GM18498 (cell line): ENCODE measurements at regions not wholly inside any gene's neighbourhood (a gene's known extent, or its start where the extent isn't known, plus 50 kb on each side); places are given as distances from the start of the nearest gene placed in this dataset.
"Not testable (repeated sequence)": the region's sequence is repeated elsewhere in the genome, so short reads cannot be mapped to it uniquely, and the experiment has no call there.

Experiments used
- ATAC-seq: cut with Tn5 transposase; IDR thresholded peaks from one replicate; pipeline ENCODE4 v1.9.1; 2021; ENCODE audit warnings: mild to moderate bottlenecking, moderate library complexity; ENCODE audit not compliant: unreplicated experiment

DNA sequence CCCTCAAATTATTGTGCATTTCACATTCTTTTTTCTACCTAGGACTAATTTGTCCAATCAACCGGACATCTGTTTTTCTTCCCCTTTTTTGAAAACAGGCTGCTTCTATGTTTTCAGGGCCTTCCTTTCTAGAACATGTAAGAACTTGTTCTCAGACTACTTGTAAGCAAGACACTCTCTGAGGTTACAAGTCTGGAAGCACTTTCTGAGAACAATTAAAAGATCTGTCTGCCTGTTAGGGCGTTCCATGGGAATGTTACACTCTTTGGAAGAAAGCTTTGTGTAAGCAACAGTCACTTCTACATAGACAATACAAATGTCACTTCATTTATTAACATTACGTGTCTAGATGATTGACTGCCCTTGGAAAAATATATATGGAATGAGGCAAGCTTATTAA lies 50.9 kb upstream of the HSPB3 start:
- peak; percentile 39 for ATAC-seq

DNA sequence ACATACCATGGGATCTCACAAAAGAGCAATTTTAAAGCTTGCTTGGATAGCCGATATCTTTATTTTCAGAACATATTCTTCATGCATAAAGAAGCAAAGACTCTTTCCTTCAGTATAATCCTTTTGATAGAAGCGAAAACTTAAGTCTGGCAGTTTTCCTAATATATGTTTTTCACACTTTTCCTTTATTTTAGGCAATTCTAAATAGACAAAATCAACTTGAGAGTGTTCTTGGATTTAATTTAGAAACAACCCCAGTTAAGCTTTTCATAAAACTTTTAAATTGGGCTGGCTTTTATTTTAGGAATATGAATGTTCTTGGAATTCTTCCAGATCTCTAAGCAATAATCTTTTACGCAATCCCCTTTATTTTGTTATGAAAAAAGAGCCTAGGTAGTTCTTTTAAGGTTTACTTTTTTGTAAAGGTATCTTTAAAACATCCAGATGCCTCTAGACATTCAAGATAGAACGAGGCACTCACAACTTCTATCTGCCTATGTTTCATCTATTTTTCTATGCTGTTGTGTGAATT lies 51.5 kb upstream of the HSPB3 start:
- no peak for ATAC-seq

DNA sequence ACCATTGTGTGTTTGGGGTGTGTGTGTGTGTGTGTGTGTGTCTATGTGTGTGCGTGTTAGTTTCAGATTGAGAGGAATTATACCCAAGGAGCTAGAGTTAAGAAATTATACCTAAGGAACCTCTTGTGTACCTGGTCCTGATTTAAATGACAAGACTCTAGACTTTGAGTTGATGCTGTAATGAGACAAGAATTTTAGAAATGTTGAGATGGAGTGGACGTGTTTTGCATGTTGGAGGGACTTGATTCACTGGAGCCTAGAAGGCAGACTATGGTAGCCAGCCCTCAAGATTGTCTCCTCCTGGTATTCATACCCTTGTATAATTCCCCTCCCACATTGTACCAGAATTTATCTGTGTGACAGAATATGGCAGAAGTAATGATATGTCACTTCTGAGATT lies 52.4 kb upstream of the HSPB3 start:
- no peak for ATAC-seq

DNA sequence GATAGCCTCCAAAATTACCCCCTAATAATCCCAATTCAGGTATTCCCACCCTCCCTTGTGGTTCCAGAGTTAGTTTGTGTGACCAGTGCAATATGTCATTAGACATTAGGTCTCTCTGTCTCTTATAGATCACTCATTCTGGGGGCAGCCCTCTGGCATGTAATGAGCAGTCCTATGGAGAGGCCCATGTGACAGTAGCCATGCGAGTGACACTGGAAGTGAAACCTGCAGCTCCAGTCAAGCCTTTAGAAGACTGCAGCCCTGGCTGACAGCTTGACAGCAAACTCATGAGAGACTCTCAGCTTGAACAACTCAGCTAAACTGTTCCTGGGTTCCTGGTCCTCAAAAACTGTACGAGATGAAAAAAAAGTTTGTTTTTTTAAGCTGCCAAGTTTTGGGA lies 54.0 kb upstream of the HSPB3 start:
- peak; percentile 92 for ATAC-seq

DNA sequence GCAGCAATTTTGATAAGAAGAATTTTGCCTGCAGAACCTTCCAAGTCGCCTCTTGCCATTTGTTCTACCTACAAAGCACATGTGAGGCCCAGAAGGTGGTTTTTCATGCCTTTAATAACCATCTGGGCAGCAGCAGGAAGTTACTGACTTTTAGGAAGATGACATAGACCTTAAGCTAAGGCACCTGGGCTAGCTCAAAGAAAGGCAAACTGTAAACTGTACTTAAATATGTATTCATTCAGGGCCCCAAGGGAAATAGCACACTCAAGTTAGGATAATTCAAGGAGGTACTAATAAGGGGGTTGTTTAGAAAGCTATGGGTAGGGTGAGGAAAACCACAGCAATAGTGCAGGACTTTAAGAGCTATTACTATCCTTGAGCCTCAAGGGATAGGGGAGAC lies 57.3 kb upstream of the HSPB3 start:
- ATAC-seq = no peak

DNA sequence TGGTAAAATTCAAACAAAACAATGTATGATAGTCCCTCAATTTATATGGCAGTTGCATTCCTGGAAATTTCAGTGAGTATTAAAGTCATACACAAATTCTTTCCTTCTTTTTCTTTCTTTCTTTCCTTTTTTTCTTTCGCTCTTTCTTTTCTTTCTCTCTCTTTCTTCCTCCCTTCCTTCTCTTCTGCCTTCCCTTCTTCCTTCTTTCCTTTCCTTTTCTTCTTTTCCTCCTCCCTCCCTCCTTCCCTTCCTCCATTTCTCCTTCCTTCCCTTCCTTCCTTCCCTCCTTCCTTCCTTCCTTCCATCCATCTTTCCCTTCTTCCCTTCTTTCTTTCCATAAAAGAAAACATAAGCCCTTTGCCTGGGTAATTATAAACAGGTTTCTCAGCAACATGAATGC lies 58.1 kb upstream of the HSPB3 start:
- no peak for ATAC-seq

DNA sequence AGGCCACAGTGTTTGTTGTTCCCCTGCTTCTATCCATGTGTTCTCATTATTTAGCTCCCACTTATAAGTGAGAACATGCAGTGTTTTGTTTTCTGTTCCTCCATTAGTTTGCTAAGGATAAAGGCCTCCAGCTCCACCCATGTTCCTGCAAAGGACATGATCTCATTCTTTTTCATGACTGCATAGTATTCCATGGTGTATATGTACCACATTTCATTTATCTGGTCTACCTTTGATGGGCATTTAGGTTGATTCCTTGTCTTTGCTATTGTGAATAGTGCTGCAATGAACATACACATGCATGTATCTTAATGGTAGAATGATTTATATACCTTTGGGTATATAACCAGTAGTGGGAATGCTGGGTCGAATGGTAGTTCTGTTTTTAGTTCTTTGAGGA lies 62.5 kb upstream of the HSPB3 start:
- ATAC-seq = not testable (repeated sequence)

DNA sequence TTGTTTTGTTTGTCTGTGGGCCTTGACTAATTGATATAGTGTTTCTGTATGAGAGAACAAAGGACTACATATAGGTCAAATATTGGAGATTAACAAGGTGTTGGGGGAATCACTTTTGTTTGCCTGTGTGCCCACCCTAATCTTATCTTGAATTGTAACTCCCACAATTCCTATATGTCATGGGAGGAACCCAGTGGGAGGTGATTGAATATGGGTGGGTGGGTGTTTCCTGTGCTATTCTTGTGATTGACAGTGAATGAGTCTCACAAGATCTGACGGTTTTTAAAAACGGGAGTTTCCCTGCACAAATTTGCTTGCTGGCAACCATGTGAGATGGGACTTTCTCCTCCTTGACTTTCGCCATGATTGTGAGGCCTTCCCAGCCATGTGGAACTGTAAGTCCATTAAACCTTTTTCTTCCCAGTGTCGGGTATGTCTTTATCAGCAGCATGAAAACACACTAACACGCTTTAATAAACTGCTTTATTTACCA lies 64.9 kb upstream of the HSPB3 start:
- ATAC-seq = no peak

DNA sequence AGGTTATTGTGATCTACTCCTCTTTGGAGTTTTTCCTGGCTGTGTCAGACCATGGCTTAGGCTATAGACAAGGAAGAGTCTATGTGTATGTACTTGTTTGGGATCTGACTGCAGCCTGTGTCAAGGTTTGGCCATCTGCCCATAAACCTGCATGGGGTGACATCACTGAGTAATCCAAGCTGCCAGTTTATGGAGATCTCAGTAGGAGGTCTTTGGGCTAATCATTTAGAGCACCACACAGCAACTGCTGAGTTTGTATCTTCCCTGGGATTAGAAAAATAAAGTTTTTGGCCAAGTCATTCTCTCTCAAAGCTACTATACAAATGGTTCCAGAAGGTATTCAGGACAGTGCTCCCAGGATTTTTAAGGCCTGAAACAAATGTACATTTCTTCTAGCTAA lies 65.5 kb upstream of the HSPB3 start:
- ATAC-seq = no peak

DNA sequence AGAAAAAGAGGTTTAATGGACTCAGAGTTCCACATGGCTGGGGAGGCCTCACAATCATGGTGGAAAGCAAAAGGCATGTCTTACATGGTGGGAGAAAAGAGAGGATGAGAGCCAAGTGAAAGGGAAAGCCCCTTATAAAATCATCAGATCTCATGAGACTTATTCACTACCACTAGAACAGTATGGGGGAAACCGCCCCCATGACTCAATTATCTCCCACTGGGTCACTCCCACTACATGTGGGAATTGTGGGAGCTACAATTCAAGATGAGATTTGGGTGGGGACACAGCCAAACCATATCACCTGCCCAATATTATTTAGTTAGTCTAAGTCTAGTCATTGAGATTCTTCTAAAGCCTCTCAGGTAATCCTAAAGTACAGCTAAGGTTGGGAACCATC lies 66.1 kb upstream of the HSPB3 start:
- not testable (repeated sequence) for ATAC-seq

DNA sequence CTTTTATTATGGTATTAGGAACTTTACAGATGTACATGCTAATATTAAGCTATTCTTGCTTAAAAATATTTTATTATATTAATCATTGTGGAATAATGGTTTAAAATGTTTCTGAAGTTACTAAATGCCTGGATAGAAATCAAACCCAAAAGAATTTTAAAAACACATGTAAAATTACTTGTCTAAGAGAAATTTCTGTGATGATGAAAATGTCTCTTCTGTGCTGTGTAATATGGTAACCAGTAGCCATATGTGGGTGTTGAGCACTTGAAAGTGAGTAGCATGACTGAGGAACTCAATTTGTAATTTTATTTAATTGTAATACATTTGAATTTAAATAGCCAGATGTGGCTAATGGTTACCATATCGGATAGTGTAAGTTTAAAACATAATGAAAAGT lies 66.7 kb upstream of the HSPB3 start:
- ATAC-seq = no peak

DNA sequence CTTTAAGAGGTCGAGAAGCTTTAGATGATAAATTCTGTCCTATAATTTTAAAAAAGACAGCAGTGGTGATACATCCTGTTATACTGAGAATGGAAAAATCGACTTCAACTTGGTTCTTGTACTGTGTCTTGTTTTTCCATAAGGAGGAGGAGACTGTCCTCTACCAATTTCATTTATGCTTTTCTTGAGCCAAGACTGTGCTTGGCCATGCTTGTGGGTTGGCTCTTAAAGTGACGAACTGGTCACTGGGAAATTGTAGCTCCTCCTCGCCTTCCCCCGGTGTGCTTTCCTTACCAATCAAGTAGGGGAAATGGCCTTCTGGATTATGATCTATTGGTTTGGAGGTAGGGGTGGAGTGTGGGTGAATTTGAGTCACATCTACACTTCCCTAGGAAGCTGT lies 67.1 kb upstream of the HSPB3 start:
- ATAC-seq = no peak

DNA sequence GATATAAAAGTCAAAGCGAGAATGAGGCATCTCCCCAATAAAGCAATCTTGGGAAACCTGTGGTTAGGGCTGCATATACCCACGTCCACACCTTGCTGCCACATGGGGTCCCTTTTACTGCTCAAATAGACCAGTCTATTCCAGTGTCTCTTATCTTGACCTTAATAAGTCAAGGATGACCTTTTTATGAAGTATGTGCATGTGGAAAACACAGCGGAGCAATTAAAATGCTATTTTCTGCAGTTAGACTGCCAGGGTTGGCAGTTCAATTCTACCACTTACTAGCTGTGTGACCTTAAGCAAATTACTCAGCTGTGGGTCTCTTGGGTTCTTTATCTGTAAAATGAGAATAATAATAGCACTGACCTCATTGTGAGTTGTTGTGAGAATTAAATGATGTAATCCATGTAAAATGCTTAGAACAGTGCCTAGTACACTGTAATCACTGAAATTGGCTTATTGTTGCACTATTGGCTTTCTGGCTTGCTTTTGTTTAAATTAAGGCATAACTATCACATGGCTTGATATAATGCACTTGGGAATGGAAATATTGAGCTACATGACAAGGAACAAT lies 67.8 kb upstream of the HSPB3 start:
- ATAC-seq = no peak

DNA sequence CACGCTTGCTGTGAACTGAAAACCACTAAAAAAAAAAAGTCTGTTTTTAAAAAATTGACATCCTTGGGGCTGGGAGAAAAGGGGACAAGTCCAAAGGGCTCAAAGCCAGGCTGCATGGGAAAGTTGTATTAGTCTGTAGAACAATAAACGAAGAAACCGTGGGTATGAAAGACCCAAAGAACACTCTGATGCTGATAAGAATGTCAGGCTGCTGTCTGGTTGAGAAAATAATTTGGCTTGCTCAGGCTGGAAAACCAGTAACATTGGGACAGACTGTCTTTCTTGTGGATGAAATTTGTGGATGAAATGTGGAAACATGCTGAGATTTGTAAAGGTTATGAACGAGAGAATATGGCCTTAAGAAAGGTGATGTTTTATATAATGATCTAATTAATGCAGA lies 68.5 kb upstream of the HSPB3 start:
- ATAC-seq = no peak

DNA sequence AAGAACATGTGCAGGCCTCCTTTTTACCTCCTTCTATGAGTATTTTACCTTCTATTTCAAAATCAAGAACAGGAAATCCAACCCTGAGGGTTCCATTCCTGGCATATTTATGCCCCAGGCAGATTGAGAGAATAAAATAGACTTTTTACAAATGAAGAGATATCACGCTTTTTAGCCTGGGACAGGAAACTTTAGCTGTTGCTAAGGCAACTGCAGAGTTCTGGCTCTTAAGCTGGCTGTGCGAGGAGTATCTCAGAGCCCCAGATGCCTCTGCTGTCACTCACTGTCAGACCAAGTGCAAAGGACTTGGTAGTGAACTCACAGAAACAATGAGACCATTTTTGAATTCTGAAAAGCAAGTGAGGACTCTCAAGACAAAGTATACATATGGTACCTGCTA lies 69.5 kb upstream of the HSPB3 start:
- no peak for ATAC-seq

DNA sequence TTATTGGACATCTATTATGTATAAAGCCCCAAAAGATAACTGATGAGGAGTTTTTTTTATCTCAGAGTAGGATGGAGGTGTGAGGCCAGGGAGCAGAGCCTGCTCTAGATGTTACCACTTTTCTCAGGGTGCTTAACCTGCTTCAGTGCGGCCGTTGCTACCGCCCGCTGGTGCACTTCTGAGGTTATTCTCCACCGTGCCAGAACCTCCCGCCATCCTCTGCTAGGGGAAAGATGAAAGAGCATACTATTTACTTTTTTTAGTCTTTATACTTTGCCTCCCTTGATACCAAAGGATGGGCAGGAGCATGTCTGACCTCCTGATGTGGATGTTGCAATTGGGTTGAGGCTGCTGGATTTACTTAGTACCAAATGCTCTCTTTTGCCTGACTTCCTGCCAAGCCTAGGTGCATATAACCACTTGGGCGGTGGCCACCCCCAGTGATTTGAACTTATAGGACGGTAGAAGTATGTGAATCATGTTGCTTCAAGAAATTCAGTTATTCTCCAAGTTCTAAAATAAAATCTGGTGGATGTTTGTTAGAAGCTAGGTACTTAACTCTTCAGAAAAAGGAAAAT lies 71.1 kb upstream of the HSPB3 start:
- no peak for ATAC-seq

DNA sequence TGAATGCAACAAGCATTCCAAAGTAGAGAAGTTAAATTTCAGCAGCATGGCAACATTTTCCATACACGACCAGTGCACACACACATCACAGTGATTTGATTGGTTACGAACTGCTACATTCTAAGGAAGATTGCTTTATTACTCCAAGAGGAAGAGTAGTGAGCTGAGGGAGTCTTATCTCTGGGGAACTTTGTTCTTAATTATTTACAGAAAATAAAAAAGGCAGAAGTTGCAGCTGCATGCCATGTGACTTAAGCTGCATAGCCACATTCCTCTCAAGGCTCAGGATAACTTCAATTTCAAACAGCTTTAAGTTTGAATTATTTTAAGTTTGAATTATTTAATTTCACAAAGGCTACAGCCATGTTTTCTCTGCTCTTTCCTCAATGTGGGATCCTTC lies 71.6 kb upstream of the HSPB3 start:
- ATAC-seq = no peak

DNA sequence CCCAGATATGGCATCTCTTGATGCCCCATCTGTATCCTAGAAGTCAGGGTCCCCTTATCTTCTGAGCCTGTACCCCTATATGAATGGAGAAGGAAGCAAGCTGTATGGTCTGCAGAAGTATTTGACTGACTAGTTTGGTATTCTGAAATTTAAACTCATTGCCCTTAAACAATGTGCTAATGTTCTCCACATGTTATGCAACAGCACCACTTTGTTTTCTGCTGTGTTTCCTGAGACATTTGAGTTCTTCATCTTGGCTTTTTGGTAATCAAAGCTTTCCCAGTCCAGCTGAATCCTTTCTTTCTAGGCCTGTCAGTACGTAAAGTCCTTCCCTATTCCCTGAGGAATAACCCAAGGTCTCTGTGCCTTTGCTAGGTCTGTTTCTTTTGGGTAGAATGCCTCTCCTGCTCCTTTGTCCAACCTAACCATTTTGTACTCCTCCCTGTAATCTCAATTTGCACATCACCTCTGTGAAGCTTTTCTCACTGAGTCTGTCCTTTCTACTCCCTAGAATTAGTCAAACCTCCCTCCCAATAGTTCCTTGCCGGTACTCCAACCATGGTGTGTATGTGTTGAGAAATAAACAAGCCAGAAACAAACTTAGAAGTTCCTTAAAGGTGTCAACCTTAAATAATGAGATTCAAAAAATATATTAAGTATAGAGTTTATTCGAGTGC lies 72.1 kb upstream of the HSPB3 start:
- no peak for ATAC-seq

DNA sequence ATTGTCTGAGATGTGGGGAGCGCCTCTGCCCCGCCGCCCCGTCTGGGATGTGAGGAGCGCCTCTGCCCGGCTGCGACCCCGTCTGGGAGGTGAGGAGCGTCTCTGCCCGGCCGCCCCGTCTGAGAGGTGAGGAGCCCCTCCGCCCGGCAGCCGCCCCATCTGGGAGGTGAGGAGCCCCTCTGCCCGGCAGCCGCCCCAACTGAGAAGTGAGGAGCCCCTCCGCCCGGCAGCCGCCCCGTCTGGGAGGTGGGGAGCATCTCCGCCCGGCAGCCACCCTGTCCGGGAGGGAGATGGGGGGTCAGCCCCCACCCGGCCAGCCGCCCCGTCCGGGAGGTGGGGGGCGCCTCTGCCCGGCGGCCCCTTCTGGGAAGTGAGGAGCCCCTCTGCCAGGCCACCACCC lies 70.9 kb upstream of the ARL15 start:
- ATAC-seq = not testable (repeated sequence)

DNA sequence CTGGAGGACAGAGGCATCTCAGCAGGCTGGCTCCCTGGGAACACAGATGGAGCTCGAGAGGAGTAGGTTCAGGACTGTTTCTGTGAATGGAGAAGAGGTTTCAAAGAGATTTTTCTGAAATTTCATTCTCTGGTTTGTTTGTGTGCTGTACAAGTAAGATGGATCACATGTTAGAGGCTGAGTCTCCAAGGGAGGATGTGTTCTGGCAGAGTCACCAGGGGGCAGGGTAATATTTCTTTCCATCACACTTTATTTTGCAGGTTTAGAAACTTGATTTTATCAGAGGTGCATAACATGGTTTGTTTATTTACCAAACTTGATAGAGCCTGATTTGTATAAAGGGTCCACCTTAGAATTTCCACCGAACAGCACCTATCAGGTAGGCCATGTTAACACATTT lies 69.2 kb upstream of the ARL15 start:
- ATAC-seq = no peak

DNA sequence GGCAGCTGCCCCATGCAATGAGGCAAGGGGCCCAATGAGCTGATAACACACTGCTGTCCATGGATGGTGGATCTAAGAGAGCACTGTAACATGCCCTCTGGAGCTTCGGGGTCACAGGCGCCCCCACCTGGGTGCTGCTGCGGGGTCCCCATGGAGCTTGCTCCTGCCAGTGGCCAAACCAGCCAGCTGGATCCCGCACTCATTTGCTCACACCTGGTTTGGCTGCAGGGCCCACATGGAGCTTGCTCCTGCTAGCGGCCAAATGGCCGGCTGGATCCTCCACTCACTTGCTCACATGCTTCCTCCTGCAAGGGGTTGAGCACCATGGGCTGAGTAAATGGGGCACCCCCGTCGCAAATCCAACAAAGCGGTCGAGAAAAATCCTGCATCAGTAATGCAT lies 68.3 kb upstream of the ARL15 start:
- no peak for ATAC-seq

DNA sequence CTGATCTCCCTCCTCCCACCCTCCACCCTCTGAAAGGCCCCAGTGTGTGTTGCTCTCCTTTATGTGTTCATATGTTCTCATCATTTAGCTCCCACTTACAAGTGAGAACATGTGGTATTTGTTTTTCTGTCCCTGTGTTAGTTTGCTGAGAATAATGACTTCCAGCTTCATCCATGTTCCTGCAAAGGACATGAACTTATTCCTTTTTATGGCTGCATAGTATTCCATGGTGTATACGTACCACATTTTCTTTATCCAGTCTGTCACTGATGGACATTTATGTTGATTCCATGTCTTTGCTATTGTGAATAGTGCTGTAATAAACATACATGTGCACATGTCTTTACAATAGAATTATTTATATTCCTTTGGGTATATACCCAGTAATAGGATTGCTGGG lies 67.0 kb upstream of the ARL15 start:
- ATAC-seq = not testable (repeated sequence)
